ENCODE measurements at regions not wholly inside any gene's neighbourhood (a gene's known extent, or its start where the extent isn't known, plus 50 kb on each side); places are given as distances from the start of the nearest gene placed in this dataset.
"Not testable (repeated sequence)": the region's sequence is repeated elsewhere in the genome, so short reads cannot be mapped to it uniquely, and the experiment has no call there.

GRCh38 chr13:22883956-22884355, 296.8 kb upstream of the SGCG start (continued):
- TF ChIP-seq NANOG (IDR thresholded peaks at IDR 0.05; ENCODE audit: insufficient read depth, low read depth, low read length, poor library complexity, severe bottlenecking) (no peak), MAFK (IDR thresholded peaks at IDR 0.05; ENCODE audit: low read depth, low read length) (no peak), KDM4A (IDR thresholded peaks at IDR 0.05; ENCODE audit: low read depth, low read length, severe bottlenecking) (no peak)

GRCh38 chr13:22886061-22886460, 294.7 kb upstream of the SGCG start:
- H3K23ac ChIP-seq (ENCODE audit: insufficient read length); H2AFZ ChIP-seq (ENCODE audit: low read length); POLR2A ChIA-PET (ENCODE audit: partially characterized antibody); H3K4me2 ChIP-seq (ENCODE audit: insufficient read depth in 1 of 2, low read depth in 2 of 2, low read length in 2 of 2); H3K79me1 ChIP-seq (ENCODE audit: low read depth, low read length); DNase-seq (ENCODE audit: low read depth in 1 of 2, low spot score in 2 of 2); H3K14ac ChIP-seq (ENCODE audit: insufficient read length); FAIRE-seq; H3K4me3 ChIP-seq (ENCODE audit: extremely low read depth in 1 of 4, insufficient read depth in 2 of 4, low read depth in 3 of 4, low read length in 4 of 4); H4K8ac ChIP-seq (ENCODE audit: extremely low read depth, insufficient read depth, low read length); H4K5ac ChIP-seq (ENCODE audit: insufficient read length, low read depth, low read length); H3K9me3 ChIP-seq (ENCODE audit: insufficient read depth in 2 of 2, low read depth in 1 of 2, low read length in 1 of 2); H4K20me1 ChIP-seq (replicated peaks in 1 of 2; ENCODE audit: control insufficient read depth in 1 of 2, insufficient read depth in 2 of 2, low read length in 2 of 2); H3K79me2 ChIP-seq (ENCODE audit: control insufficient read depth in 1 of 2, insufficient read depth in 2 of 2, low read length in 2 of 2); H4K91ac ChIP-seq (replicated peaks; ENCODE audit: insufficient read length, low read length); H2BK5ac ChIP-seq (ENCODE audit: low read depth, low read length); H3K18ac ChIP-seq (ENCODE audit: extremely low read depth, low read length); H2BK20ac ChIP-seq (ENCODE audit: low read length); H2BK120ac ChIP-seq (replicated peaks; ENCODE audit: low read depth, low read length); H3K9ac ChIP-seq (replicated peaks in 1 of 4; ENCODE audit: extremely low read depth in 1 of 4, low read depth in 3 of 4, low read length in 3 of 4); H2BK15ac ChIP-seq (ENCODE audit: low read length); H2AK5ac ChIP-seq (ENCODE audit: low read depth, low read length); H3K27ac ChIP-seq (ENCODE audit: low read depth, low read length); H3K4ac ChIP-seq (replicated peaks; ENCODE audit: insufficient read length, low read depth, low read length); H3K56ac ChIP-seq (replicated peaks; ENCODE audit: insufficient read length, low read depth, low read length); H3K36me3 ChIP-seq (ENCODE audit: control insufficient read depth in 2 of 4, insufficient read depth in 4 of 4, low read length in 3 of 4); H3K27me3 ChIP-seq (replicated peaks in 1 of 4; ENCODE audit: control insufficient read depth in 3 of 4, extremely low read depth in 1 of 4, insufficient read depth in 3 of 4, low read length in 3 of 4); H3K23me2 ChIP-seq (ENCODE audit: low read depth, low read length); H2BK12ac ChIP-seq (ENCODE audit: low read depth, low read length): not testable (repeated sequence)
- peaks cover 0 to 14% (median 9%) of the 10 kb centered on the region in 4 experiments; a peak in 5 of 7 replicates for H3K4me1 ChIP-seq (replicated peaks in 1 of 4; ENCODE audit: control insufficient read depth in 3 of 4, insufficient read depth in 4 of 4, low read length in 3 of 4)
- CTCF ChIA-PET (ENCODE audit: partially characterized antibody), result interaction anchor here (1.4 kb wide), 1 partner anchor 40 kb away, joined by 3 read pairs; no protein-coding TSS in a partner anchor
- WGBS, 2 experiments (ENCODE audit: extremely low coverage in 1 of 2, insufficient coverage in 1 of 2, insufficient read length in 1 of 2, insufficient replicate concordance in 2 of 2, low coverage in 1 of 2, low lambda C conversion rate in 2 of 2, missing lambda C conversion rate in 1 of 2), result 79% methylated on average over 8 of the region's 8 CpGs; no CpG with 5 or more reads in 1 of the 2 experiments
